ENCODE measurements at regions not wholly inside any gene's neighbourhood (a gene's known extent, or its start where the extent isn't known, plus 50 kb on each side); places are given as distances from the start of the nearest gene placed in this dataset.

DNA sequence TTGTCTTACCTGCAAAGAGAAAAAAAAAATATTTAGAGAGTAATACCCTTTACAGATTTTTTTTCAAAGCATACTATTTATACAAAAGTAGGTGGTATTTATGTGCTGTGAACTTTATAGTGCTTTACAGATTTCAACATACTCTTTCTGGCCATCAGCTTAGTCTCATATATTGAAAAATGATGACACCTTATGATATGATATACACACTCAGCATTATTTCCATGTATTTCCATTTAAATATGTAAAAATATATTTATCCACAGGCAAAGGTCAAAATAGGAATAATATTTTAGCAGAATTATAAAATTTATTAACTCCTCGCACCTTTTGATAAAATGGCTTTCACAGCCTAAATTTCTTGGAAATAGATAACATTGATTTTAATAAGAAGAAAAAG is 815.8 kb upstream of the EPHA5 start:
- H3K9ac ChIP-seq (ENCODE audit: low read length) = no peak overlapping the region
- TF ChIP-seq, protein P1, sequence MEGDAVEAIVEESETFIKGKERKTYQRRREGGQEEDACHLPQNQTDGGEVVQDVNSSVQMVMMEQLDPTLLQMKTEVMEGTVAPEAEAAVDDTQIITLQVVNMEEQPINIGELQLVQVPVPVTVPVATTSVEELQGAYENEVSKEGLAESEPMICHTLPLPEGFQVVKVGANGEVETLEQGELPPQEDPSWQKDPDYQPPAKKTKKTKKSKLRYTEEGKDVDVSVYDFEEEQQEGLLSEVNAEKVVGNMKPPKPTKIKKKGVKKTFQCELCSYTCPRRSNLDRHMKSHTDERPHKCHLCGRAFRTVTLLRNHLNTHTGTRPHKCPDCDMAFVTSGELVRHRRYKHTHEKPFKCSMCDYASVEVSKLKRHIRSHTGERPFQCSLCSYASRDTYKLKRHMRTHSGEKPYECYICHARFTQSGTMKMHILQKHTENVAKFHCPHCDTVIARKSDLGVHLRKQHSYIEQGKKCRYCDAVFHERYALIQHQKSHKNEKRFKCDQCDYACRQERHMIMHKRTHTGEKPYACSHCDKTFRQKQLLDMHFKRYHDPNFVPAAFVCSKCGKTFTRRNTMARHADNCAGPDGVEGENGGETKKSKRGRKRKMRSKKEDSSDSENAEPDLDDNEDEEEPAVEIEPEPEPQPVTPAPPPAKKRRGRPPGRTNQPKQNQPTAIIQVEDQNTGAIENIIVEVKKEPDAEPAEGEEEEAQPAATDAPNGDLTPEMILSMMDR (IDR thresholded peaks at IDR 0.05; ENCODE audit: insufficient read depth, low read length, poor library complexity, severe bottlenecking) = no peak
- no peak for TF ChIP-seq EZH2phosphoT487 (conservative IDR thresholded peaks at IDR 0.05; ENCODE audit: low read length)
- H3K27me3 ChIP-seq (ENCODE audit: low read length) = no peaks in the 10 kb centered on the region

DNA sequence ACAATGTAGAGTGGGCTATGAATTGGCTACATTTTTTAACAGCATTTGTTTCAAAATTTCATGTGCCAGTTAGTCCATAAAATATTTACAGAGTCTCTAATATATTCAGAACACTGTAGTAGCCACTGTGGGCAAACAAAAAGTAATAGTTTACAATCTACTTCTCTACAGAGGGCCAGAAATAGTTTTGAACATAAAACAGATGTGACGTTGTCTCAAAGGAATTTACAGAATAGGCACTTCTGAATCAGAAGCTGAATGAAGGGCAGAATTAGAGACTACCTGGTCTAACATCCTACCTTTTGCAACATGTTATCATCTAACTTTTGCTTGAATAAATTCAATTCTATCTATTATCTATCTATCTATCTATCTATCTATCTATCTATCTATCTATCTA is 811.9 kb upstream of the EPHA5 start:
- Histone ChIP-seq H3K4me2 (ENCODE audit: low read depth, low read length, poor library complexity, severe bottlenecking) (no peak overlapping the region), H2AFZ (ENCODE audit: low read depth, low read length, severe bottlenecking) (no peak overlapping the region), H4K20me1 (ENCODE audit: low read depth, low read length) (no peaks in the 10 kb centered on the region), H3K9me3 (ENCODE audit: insufficient read depth, low read length) (no peaks in the 10 kb centered on the region), H3F3A (ENCODE audit: insufficient read depth) (no peaks in the 10 kb centered on the region), H3K36me3 (ENCODE audit: low read length) (no peaks in the 10 kb centered on the region), H3K79me2 (ENCODE audit: insufficient read depth, low read length) (no peaks in the 10 kb centered on the region), H3K27ac (ENCODE audit: low read depth, low read length) (no peak overlapping the region), H3K27me3 (ENCODE audit: low read length) (no peaks in the 10 kb centered on the region), H3K4me3 (ENCODE audit: insufficient read depth, low read length, poor library complexity, severe bottlenecking) (no peak overlapping the region), H3K9me2 (replicated peaks; ENCODE audit: insufficient read depth, low read length) (no peaks in the 10 kb centered on the region), H3K9ac (ENCODE audit: low read length) (no peak overlapping the region)
- no peak for TF ChIP-seq EZH2phosphoT487 (conservative IDR thresholded peaks at IDR 0.05; ENCODE audit: low read length)
- TF ChIP-seq, protein P1 (IDR thresholded peaks at IDR 0.05; ENCODE audit: insufficient read depth, low read length, poor library complexity, severe bottlenecking) = no peak

More for the DNA sequence above, 815.8 kb upstream of the EPHA5 start:
- Histone ChIP-seq H3K36me3 (ENCODE audit: low read length) (no peaks in the 10 kb centered on the region), H3K4me3 (ENCODE audit: insufficient read depth, low read length, poor library complexity, severe bottlenecking) (no peak overlapping the region), H3K27ac (ENCODE audit: low read depth, low read length) (no peak overlapping the region), H3K9me2 (replicated peaks; ENCODE audit: insufficient read depth, low read length) (no peaks in the 10 kb centered on the region), H4K20me1 (ENCODE audit: low read depth, low read length) (no peaks in the 10 kb centered on the region), H3K4me2 (ENCODE audit: low read depth, low read length, poor library complexity, severe bottlenecking) (no peak overlapping the region), H3K9me3 (ENCODE audit: insufficient read depth, low read length) (no peaks in the 10 kb centered on the region), H3K79me2 (ENCODE audit: insufficient read depth, low read length) (no peaks in the 10 kb centered on the region), H2AFZ (ENCODE audit: low read depth, low read length, severe bottlenecking) (no peak overlapping the region), H3F3A (ENCODE audit: insufficient read depth) (no peaks in the 10 kb centered on the region)

- Histone ChIP-seq H2AFZ (ENCODE audit: low read depth, low read length, severe bottlenecking) (peak overlapping the region; percentile 68), H3K4me2 (ENCODE audit: low read depth, low read length, poor library complexity, severe bottlenecking) (no peak overlapping the region)
- TF ChIP-seq, protein P1 (IDR thresholded peaks at IDR 0.05; ENCODE audit: insufficient read depth, low read length, poor library complexity, severe bottlenecking) = no peak
- TF ChIP-seq EZH2phosphoT487 (conservative IDR thresholded peaks at IDR 0.05; ENCODE audit: low read length) = no peak
Measured at GRCh38 chr4:66475596-66475995, 805.3 kb upstream of the EPHA5 start.

More at GRCh38 chr4:66475596-66475995, 805.3 kb upstream of the EPHA5 start:
- no peaks in the 10 kb centered on the region for H3K27me3 ChIP-seq (ENCODE audit: low read length)
- H3K4me3 ChIP-seq (ENCODE audit: insufficient read depth, low read length, poor library complexity, severe bottlenecking) = no peak overlapping the region
- no peak overlapping the region for H3K9ac ChIP-seq (ENCODE audit: low read length)
- H3F3A ChIP-seq (ENCODE audit: insufficient read depth) = no peaks in the 10 kb centered on the region
- no peaks in the 10 kb centered on the region for H4K20me1 ChIP-seq (ENCODE audit: low read depth, low read length)
- no peaks in the 10 kb centered on the region for H3K79me2 ChIP-seq (ENCODE audit: insufficient read depth, low read length)
- H3K9me3 ChIP-seq (ENCODE audit: insufficient read depth, low read length) = no peaks in the 10 kb centered on the region
- no peaks in the 10 kb centered on the region for H3K36me3 ChIP-seq (ENCODE audit: low read length)
- no peak overlapping the region for H3K27ac ChIP-seq (ENCODE audit: low read depth, low read length)
- H3K9me2 ChIP-seq (replicated peaks; ENCODE audit: insufficient read depth, low read length) = no peaks in the 10 kb centered on the region

All from SU-DHL-6 (cell line).